GM19467 (cell line): ENCODE measurements at regions not wholly inside any gene's neighbourhood (a gene's known extent, or its start where the extent isn't known, plus 50 kb on each side); places are given as distances from the start of the nearest gene placed in this dataset.
"Not testable (repeated sequence)": the region's sequence is repeated elsewhere in the genome, so short reads cannot be mapped to it uniquely, and the experiment has no call there.

Experiments
- ATAC-seq: cut with Tn5 transposase; IDR thresholded peaks from one replicate; pipeline ENCODE4 v1.9.1; 2021; ENCODE audit warnings: mild to moderate bottlenecking, moderate library complexity; ENCODE audit not compliant: unreplicated experiment

GRCh38 chr13:81637457-81637856, 1296.5 kb upstream of the SPRY2 start:
- ATAC-seq = no peak

GRCh38 chr13:81636120-81636519, 1295.2 kb upstream of the SPRY2 start:
- ATAC-seq = no peak

GRCh38 chr13:81615031-81615430, 1274.1 kb upstream of the SPRY2 start:
- no peak for ATAC-seq

GRCh38 chr13:81610644-81611043, 1269.7 kb upstream of the SPRY2 start:
- ATAC-seq = no peak

GRCh38 chr13:81609335-81609734, 1268.4 kb upstream of the SPRY2 start:
- ATAC-seq = no peak

- ATAC-seq = no peak
Measured at GRCh38 chr13:81606074-81606473, 1265.1 kb upstream of the SPRY2 start.

GRCh38 chr13:81602241-81602640, 1261.3 kb upstream of the SPRY2 start:
- no peak for ATAC-seq

- ATAC-seq = no peak
Measured at GRCh38 chr13:81597101-81597500, 1256.2 kb upstream of the SPRY2 start.

- no peak for ATAC-seq
Measured at GRCh38 chr13:81596224-81596753, 1255.4 kb upstream of the SPRY2 start.

GRCh38 chr13:81591528-81592220, 1250.7 kb upstream of the SPRY2 start:
- ATAC-seq = no peak

GRCh38 chr13:81582381-81582780, 1241.5 kb upstream of the SPRY2 start:
- ATAC-seq = no peak

GRCh38 chr13:81577601-81578195, 1236.8 kb upstream of the SPRY2 start:
- no peak for ATAC-seq

- ATAC-seq = no peak
Measured at GRCh38 chr13:81568824-81569223, 1227.9 kb upstream of the SPRY2 start.

GRCh38 chr13:81565849-81566248, 1224.9 kb upstream of the SPRY2 start:
- no peak for ATAC-seq

GRCh38 chr13:81563091-81563490, 1222.2 kb upstream of the SPRY2 start:
- ATAC-seq = no peak

- no peak for ATAC-seq
Measured at GRCh38 chr13:81562598-81562997, 1221.7 kb upstream of the SPRY2 start.

- ATAC-seq = no peak
Measured at GRCh38 chr13:81551036-81551435, 1210.1 kb upstream of the SPRY2 start.

- ATAC-seq = not testable (repeated sequence)
Measured at GRCh38 chr13:81546294-81546693, 1205.4 kb upstream of the SPRY2 start.

GRCh38 chr13:81540777-81541176, 1199.9 kb upstream of the SPRY2 start:
- no peak for ATAC-seq

GRCh38 chr13:81539643-81540150, 1198.8 kb upstream of the SPRY2 start:
- no peak for ATAC-seq

GRCh38 chr13:81498969-81499368, 1158.0 kb upstream of the SPRY2 start:
- ATAC-seq = no peak

GRCh38 chr13:81493144-81493543, 1152.2 kb upstream of the SPRY2 start:
- peak; percentile 59 for ATAC-seq
